Germinal center (tissue), 1 donor: ENCODE measurements at regions not wholly inside any gene's neighbourhood (a gene's known extent, or its start where the extent isn't known, plus 50 kb on each side); places are given as distances from the start of the nearest gene placed in this dataset.
"Not testable (repeated sequence)": the region's sequence is repeated elsewhere in the genome, so short reads cannot be mapped to it uniquely, and the experiment has no call there.

Source experiments
- DNase-seq: peaks from one replicate; pipeline ENCODE4 v3.0.0; 2012; ENCODE audit warnings: mixed read lengths, low spot score

DNA sequence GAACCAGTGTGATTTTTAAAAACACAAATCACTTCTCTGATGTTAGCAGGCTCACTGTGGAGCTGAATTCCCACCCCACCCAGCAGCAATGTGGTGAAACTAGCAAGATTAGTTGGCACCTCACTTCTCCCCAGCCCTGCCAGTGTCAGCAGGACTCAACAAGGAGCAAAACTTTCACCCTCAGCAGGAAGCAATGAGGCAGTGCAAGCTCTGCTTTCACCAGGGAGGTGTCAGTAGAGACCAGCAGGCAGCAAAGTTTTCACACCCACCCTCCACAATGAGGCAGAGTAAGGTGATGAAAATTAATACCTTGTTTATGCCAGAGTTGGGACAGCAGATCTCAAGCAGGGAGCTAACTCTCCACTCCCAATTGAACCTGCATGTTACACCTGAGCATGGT is 565.0 kb downstream of the CETN3 start:
- DNase-seq = no peak

DNA sequence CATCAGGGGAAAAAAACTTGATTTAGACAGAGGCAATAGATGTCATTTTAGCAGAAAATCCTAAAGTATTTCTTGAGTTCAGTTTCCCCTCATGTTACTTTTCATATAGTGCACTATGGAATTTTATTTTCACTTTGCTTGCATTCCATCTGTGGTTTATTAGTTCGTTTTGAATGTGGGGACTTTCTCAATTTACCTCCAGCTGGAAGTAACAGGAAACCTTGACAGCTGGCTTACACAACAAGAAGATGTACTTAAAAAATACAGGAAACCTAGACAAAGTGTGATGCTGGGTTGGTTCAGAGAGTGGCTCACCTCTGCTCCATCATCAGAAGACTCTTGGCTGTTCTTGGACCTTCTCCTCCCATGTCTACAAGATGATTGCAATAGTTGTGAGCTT is 567.0 kb downstream of the CETN3 start:
- DNase-seq = no peak

DNA sequence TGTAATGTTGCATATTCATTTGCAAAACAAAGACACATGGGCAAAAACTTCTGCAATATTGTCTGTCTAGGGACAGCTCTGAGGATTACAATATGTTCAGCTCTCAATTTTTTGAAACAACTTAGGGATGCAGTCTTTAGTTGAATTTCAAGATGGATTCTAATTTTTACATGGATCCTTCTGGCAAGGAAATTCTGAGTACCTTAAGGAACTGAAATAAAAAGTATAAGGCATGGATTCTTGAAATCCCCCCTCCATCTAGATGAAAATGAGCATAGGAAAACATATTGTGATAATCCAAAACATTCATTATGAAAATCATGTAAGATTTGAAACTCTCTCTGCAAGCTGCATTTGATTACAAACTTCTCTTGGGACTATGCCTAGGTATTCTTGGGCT is 568.6 kb downstream of the CETN3 start:
- DNase-seq = no peak

DNA sequence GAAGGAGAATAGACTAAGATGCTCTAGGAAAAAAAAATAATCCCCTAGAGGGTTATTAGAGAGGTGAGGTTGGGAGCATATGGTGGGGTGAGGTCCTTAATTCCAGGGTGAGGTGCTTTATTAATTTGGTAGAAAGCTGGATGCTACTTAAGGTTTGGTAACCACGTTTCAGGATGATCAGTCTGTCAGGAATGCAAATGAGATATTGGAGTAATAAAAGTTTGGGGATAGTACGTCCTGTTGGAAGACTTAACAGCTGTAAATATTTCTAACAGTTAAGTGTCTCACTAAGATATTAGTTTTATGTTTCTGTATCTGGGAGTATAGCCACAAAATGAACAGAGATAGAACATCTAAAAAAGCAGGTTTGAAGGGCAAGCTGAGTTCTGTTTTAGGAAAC is 578.9 kb downstream of the CETN3 start:
- no peak for DNase-seq

DNA sequence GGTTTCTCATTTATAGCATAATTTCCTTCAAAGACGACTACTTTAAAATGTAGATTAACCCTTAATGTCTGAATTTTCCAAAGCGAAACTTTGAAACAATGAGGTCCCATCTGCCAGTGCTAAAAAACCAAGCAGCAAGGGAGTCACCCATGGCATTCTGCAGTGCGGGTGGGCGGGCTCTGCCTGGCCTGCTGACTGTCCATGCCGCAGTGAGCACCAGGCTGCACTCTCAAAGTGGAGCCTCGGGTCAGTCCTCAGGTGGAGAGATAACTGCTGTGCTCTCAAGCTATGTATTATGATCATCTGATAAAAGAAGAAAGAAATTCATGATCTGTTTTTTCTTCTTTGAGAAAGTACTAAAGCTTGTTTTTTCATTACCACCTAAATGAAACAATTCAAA is 581.6 kb downstream of the CETN3 start:
- DNase-seq = no peak

DNA sequence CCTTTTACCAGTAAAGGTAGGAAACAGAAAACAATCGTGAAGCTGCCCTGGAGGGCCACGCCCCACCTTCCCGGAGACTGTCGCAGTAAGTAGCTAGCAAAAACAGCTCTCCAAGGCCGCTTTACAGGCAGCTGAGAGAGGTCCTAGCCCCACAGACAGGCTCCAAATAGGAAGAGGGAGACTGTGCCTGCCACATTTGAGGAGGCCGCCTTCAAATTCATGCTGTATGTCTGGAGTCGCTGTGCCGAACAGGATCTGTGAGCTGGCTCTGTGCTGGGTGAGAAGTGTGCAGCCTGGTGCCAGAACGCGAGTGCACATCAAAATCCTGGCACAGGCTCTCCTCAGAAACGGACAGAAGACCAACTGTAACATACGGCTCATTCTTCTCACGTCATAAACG is 582.2 kb downstream of the CETN3 start:
- no peak for DNase-seq

DNA sequence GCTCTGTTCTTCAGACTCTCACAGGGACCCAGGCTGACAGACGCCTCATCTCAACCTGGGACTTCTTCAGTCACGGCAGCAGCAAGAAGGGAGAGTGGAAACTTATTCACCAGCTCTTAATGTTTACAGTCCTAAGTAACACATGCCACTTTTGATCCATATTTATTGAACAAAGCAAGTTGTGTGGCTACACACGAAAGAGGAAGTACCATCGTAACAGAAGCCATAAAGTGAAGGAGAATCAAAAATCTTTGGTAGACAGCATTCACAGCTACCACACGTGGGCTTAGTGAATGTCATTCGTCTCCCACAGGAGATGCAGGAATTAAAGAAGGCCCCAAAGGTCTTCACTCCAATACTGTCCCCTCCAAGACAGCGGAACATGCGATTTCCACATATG is 582.6 kb downstream of the CETN3 start:
- DNase-seq = no peak

DNA sequence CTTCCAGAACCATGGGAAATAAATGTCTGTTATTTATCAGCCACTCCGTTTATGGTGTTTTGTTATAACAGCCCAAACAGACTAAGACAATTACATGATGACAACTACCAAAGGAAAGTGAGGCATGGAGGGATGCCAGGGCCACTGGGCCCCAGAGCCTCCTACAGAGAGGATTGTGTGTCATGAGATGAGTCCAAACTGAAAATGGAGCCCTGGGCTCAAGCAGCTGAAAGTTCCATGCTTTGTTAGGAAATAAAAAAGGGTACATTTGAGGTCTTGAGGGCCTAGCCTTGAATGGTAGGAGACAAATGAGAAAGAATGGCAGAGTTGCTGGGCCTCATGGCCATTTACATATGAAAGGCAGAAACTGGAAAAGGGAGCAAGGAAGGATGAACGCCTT is 586.5 kb downstream of the CETN3 start:
- DNase-seq = no peak

DNA sequence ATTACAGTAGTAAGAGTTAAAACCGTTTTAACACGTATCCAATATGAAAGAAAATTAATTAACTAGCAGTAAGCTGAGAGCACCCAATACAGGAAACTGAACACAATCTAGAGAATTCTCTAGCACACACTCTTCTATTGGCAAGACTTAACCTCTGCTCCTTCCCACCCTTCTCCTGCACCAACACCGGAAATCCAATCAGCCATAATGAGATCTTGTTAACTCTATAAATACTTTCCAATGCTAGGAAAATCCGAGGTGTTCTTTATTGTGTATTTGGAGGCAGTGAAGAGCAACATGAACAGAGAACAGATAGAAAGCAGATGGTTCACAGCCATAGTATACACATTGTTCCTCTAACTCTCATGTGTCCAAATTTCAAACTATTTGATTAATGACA is 591.7 kb downstream of the CETN3 start:
- DNase-seq = no peak

DNA sequence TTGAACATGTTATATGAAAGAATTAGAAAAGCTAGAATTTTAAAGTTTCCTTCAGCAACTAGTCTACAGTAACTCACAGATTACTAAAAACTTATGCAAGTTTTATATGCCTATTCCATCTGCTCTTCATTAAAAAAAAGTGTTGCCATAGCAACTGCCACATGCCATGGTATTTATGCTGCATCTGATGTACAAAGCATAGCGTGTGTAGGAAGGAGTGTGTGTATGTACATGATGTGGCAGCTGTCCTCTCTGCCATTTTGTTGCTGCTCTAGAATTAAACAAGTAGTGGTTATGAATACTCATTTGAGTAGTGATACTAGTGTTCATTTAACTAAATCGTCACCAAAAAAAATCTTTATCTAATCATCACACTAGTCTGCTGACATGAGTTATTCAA is 593.5 kb downstream of the CETN3 start:
- no peak for DNase-seq

DNA sequence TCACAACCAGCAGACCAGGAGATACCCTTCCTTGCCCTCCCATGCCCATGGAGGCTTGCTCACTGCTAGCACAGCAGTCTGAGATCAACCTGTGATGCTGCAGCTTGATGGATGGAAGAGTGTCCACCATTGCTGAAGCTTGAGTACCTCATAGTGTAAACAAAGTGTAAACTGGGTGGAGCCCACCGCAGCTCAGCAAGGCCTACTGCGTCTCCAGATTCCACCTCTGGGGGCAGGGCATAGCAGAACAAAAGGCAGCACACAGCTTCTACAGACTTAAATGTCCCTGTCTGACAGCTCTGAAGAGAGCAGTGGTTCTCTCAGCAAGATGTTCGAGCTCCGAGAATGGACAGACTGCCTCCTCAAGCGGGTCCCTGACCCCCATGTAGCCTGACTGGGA is 608.8 kb downstream of the CETN3 start:
- DNase-seq = not testable (repeated sequence)

DNA sequence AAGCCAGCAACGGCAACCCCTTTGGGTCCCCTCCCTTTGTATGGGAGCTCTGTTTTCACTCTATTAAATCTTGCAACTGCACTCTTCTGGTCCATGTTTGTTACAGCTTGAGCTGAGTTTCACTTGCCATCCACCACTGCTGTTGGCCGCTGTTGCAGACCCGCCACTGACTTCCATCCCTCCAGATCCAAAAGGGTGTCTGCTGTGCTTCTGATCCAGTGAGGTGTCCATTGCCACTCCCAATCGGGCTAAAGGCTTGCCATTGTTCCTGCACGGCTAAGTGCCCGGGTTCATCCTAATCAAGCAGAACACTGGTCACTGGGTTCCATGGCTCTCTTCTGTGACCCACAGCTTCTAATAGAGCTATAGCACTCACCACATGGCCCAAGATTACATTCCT is 615.1 kb downstream of the CETN3 start:
- not testable (repeated sequence) for DNase-seq

DNA sequence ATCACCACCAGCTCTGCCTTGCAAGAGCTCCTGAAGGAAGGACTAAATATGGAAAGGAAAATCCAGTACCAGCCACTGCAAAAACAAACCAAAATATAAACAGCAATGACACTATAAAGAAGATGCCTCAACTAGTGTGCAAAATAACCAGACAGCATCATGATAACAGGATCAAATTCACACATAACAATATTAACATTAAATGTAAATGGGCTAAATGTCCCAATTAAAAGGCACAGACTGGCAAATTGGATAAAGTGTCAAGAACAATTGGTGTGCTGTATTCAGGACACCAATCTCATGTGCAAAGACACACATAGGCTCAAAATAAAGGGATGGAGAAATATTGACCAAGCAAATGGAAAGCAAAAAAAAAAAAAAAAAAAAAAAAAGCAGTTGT is 629.8 kb downstream of the CETN3 start:
- not testable (repeated sequence) for DNase-seq

DNA sequence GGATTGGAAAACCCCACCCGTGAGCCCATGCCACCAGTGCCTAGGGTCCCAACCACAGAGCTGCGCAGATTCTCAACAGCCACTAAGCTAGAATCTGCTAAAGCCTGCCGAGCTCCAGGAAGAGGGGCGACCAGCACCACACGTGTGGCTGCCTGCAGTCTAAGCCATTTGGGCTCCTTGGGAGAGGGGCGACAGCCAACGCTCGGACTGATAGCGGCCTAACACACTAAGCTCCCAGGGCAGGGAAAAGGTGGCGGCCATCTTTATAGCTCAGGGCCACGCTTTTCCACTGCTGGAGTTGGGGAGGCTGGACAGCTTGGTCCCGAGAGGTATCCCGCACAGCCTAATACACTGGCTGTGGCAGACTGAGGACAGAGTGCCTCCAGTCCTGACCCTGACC is 631.8 kb downstream of the CETN3 start:
- no peak for DNase-seq

DNA sequence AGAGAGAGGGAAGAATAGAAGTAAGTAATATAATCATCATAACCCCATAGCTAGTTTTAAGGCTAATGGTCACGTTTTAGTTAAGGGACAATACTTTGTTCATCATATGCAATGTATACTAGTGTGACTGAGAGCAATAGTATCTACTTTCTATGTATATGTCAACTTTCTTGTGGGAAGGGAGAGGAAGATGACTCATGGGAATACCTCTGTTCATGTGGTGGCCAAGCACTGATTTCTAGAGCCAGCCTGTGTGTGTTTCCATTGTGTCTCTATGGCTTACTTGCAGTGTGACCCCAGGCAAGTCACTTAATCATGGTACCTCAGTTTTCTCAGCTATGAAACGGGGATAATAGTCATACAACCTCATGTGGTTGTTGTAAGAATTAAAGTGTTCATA is 639.6 kb downstream of the CETN3 start:
- no peak for DNase-seq

DNA sequence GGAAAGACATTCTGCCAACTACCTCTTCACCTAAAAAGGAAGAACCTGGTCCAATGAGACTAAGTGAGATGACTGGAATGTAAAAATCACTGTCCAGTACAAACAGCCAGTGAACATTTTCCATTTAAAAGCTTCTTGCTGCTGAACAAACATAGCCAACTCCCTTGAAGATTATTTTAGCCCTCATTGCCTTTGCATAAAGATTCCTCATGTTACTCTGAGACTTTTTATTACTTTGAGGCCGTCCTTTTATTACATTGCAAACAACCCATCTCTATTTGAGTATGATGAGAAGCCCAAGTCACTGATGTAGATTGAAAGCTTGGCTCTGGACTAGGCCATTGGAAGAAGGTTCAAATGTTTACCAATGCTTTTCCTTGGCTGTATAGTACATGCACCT is 649.8 kb downstream of the CETN3 start:
- no peak for DNase-seq

DNA sequence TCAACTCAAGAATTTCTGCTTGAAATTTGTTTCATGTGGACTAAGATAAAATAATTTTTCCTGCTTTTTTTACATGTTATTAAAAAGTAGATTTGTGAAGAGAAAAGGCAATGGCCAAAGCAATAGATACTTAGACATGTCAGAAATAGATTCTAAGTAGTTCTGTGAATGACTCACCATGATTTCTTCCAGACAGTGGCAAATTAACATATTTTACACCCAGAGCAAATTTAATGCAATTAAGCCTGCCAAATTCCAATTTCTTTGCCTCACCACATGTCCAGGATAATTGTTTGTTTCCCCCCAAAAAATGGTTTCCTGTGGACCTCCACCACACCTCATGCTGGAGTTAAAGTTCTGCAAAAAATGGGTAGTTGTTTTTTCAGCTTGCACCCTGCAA is 651.4 kb downstream of the CETN3 start:
- DNase-seq = no peak

DNA sequence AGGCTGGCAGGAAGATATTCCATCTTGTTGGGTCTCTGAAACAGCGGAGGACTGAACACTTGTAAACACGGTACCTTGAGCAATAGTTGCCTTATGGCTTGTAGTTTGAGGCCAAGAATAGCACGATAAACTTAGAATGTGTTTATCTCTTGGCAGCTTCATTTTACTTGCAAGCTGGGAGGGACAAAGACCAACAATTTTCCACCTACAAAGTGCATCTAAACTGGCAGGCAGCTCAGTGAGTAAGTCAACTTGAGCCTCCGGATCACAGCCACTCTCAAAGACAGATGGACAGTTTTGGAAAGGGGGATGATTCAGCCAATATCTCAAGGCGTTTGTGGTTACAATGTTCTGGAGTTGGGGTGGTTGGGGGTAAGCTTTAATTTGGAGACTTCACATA is 652.6 kb downstream of the CETN3 start:
- DNase-seq = no peak

DNA sequence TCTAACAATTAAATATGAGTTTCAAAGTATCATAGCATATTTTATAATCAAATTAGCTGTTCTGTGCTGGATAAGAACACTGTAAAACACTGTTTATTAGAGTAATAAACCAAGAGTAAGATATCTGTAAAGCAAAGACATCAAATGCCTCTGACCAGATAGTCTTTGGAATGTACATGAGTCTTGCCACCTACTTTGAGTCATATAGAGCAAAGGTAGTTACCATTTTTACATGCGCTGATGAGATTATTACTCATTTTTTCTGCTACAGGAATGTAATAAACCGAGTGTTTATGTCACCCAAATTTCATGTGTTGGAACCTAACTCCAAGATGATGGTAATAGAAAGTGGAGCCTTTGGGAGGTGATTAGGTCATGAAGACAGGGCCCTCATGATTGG is 654.5 kb downstream of the CETN3 start:
- DNase-seq = no peak

DNA sequence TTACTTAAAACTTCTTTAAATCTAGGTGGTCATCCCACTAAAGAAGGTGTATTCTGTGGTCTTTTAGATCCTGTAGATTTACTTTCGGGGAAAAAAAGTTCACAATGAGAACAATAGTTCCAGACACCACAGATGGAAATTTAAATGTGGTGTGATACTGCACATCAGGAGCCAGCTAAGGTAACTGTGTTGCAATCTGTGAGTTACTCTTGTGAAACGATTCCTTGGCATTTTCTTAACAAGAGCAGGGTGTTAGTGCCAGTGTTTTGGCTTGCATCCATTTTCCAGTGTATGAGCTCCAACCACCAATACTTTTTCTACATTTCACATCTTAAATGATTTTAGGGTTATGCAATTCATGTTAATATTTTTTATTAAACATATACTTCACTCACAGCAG is 674.5 kb downstream of the CETN3 start:
- DNase-seq = no peak

DNA sequence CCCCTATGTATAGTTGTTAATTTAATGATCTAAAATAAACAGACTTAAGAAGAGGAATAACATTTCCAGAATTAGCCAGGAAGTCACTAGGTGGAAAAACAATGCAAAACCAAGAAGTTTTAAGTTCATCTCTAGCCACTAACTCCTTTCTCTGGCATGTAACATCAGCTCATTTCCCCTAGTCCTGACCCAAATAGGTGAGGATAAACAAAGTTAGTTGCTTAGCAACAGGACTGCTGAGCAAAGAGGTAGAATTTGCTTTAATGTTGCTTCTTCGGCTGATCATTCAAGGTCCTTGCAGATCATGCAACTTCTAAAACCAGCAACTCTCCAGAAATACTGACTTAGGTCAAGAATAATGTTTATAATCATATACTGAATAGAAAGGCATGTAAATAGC is 675.8 kb downstream of the CETN3 start:
- DNase-seq = no peak

DNA sequence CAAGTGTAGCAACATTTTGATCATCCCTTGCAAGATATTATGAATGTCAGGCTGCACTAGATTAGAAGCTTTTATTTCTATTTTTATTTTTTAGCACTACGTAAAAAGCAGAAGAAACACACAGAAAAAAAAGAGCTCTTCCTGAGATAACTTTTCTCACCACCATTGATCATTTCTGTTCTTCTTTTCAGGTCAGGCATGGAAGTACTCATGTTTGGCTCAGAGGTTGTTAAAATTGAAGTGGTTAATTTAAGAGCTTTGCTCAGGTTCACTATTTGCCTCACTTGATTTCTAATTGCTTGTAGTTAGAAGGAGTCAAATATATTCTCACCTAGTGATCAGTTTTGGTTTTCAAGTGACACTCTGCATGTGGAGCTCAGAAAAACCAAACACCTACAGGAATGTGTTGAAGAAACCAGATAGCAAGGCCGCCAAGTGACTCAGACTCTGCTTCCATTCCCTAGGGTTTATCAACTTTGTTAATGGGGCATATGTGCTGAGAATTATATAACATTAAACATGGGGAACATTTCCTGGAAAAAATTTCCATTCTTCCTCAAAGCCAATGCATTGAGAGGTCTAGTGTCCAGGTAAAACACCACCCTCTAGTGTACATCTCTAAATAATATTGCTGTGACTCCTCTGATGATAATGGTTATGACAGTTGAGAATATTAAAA is 679.8 kb downstream of the CETN3 start:
- no peak for DNase-seq

DNA sequence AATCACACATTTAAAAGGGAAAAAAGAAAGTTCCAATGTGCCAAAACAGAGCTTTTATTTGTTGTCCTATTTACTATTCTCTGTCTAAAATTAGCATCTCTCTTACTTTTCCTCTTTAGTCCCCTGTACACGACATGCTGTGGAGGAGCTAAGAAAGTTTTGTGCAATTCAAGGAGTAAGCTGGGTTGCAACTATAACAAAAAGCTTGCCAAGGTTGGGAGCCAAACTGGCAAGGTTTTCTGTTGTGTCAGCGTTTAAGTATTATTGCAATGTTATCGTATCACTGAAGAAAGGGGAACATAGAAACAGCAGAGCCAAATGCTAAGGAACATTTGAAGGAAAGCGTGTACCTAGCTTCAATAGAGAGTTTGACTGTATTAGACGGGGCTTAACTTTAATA is 680.8 kb downstream of the CETN3 start:
- DNase-seq = no peak

DNA sequence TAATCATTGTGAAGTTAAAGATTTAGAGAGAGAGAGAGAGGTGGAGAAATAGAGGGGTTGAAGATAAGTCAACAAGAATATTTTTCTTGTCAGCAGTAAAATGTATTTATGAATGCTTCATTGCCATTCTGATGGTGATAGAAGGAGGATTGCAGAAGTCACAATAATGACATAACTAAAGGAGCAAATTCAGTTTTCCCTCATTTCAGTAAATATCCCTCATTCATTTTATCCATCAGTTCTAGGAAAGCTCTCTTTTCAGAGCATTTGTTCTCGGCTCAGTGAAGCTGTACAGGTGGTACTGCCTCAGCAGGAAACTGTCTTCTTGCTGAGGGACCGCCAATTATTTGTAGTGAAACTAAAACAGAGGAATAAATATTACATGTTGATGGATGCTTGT is 681.4 kb downstream of the CETN3 start:
- no peak for DNase-seq
